ENCODE measurements at regions not wholly inside any gene's neighbourhood (a gene's known extent, or its start where the extent isn't known, plus 50 kb on each side); places are given as distances from the start of the nearest gene placed in this dataset.

- peaks cover 2% of the 10 kb centered on the region for H3K9me3 ChIP-seq (replicated peaks; ENCODE audit: control insufficient read depth, insufficient read depth, low read length)
- no peak overlapping the region for H2AFZ ChIP-seq (ENCODE audit: low read depth, low read length)
- FAIRE-seq (no peak), DNase-seq (ENCODE audit: low read depth, low spot score) (no peak)
- no peaks in the 10 kb centered on the region for H3K36me3 ChIP-seq (ENCODE audit: control insufficient read depth in 2 of 2, extremely low read depth in 1 of 2, insufficient read depth in 2 of 2, low read length in 2 of 2)
- no peak overlapping the region for H3K4me3 ChIP-seq (replicated peaks in 1 of 3; ENCODE audit: insufficient read depth in 1 of 3, low read depth in 1 of 3, low read length in 3 of 3)
- no peaks in the 10 kb centered on the region for H4K20me1 ChIP-seq (replicated peaks; ENCODE audit: control insufficient read depth, extremely low read depth, insufficient read depth, low read length)
- intact Hi-C loops (cut with micrococcal nuclease) = no loop called here
- CTCF ChIA-PET = no interaction called here
- POLR2A ChIA-PET = no interaction called here
- no peak overlapping the region for H3K4me2 ChIP-seq (ENCODE audit: insufficient read depth, low read length)
- H3K27ac ChIP-seq (ENCODE audit: insufficient read depth, low read depth, low read length) = no peak overlapping the region
- H3K9me1 ChIP-seq (replicated peaks; ENCODE audit: control insufficient read depth, extremely low read depth, insufficient read depth, low read length) = no peaks in the 10 kb centered on the region
- H3K27me3 ChIP-seq (ENCODE audit: control insufficient read depth in 2 of 2, insufficient read depth in 2 of 2, low read length in 2 of 2) = no peaks in the 10 kb centered on the region
- TF ChIP-seq MYC (IDR thresholded peaks at IDR 0.05; ENCODE audit: low read depth, low read length) = no peak
- no peak for TF ChIP-seq JUN (IDR thresholded peaks at IDR 0.05; ENCODE audit: borderline replicate concordance, insufficient read depth, insufficient read length, low read depth)
- TF ChIP-seq POLR2AphosphoS5 (IDR thresholded peaks at IDR 0.05; ENCODE audit: insufficient read depth, low read depth, low read length) = no peak
- TF ChIP-seq GATA2 (IDR thresholded peaks at IDR 0.05; ENCODE audit: insufficient read depth, insufficient read length, low read depth, low read length) = no peak
- TF ChIP-seq CTCF (IDR thresholded peaks at IDR 0.05; ENCODE audit: extremely low read depth in 1 of 2, insufficient read depth in 1 of 2, low read depth in 1 of 2, low read length in 2 of 2) = no peak
- TF ChIP-seq EZH2 (IDR thresholded peaks at IDR 0.05; ENCODE audit: borderline replicate concordance, low read depth, low read length, severe bottlenecking) = no peak
- no peak for TF ChIP-seq FOS (IDR thresholded peaks at IDR 0.05; ENCODE audit: borderline replicate concordance, insufficient read depth, low read length)
- no peak for TF ChIP-seq POLR2A (IDR thresholded peaks at IDR 0.05; ENCODE audit: low read depth, low read length)
- dilution Hi-C loops (cut with MboI; ENCODE audit: extremely low pct_ligation_motif_present, low sequenced_read_pairs) = no loop called here
- no TSS peak for BruUV-seq (replicated peaks)
- no peaks in the 10 kb centered on the region for H3K79me2 ChIP-seq (ENCODE audit: control insufficient read depth, insufficient read depth, low read length)
- H3K4me1 ChIP-seq (ENCODE audit: control insufficient read depth, extremely low read depth, insufficient read depth, low read length) = no peaks in the 10 kb centered on the region
- H3K9ac ChIP-seq (replicated peaks; ENCODE audit: extremely low read depth, insufficient read depth, low read length) = no peak overlapping the region
Measured at GRCh38 chr12:126588586-126589249, 1523.5 kb downstream of the AACS start.

Measured in endothelial cell of umbilical vein (primary cell).